ENCODE measurements at regions not wholly inside any gene's neighbourhood (a gene's known extent, or its start where the extent isn't known, plus 50 kb on each side); places are given as distances from the start of the nearest gene placed in this dataset.

DNA sequence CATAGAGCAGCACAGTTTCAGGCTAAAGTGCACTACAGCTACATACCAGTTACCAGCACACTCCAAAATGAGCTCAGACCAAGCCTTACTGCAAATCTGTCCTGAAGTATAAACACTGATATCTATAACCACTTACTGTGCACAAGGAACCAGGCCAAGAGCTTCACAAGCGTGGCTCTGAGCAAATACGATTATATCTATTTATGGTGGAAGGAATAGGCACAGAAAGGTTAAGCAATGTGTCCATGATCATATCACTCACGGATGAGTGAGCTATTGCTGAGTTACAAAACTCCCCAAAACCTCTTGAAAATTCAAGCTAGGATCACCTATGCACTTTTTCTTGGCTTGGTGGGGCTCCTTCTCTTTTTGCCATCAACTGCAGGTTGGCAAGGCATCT is 84.9 kb downstream of the GPAM start:
- Histone ChIP-seq H4K20me1 (ENCODE audit: control insufficient read depth, insufficient read depth, low read length, poor library complexity, severe bottlenecking) (no peaks in the 10 kb centered on the region), H2AFZ (ENCODE audit: insufficient read depth, low read depth, low read length, poor library complexity, severe bottlenecking) (no peak overlapping the region), H3K4me2 (replicated peaks; ENCODE audit: low read depth, low read length, poor library complexity, severe bottlenecking) (no peak overlapping the region), H3K27ac (ENCODE audit: low read length in 2 of 2) (no peak overlapping the region), H3K27me3 (replicated peaks in 1 of 4; ENCODE audit: control extremely low read depth in 1 of 4, control insufficient read depth in 3 of 4, insufficient read depth in 4 of 4, low read length in 3 of 4) (peaks cover 0 to 3% (median 0%) of the 10 kb centered on the region in 4 experiments), H3K4me3 (ENCODE audit: control extremely low read depth in 1 of 5, extremely low read depth in 1 of 5, insufficient read depth in 1 of 5, low read depth in 2 of 5, low read length in 4 of 5) (no peak overlapping the region), H3K9ac (ENCODE audit: low read length) (no peak overlapping the region), H3K9me3 (ENCODE audit: control extremely low read depth in 1 of 3, control insufficient read depth in 2 of 3, insufficient read depth in 1 of 3, low read length in 2 of 3) (no peaks in the 10 kb centered on the region), H3K4me1 (ENCODE audit: control insufficient read depth in 2 of 2, insufficient read depth in 2 of 2, low read length in 2 of 2) (no peaks in the 10 kb centered on the region), H3K36me3 (replicated peaks in 1 of 2; ENCODE audit: control extremely low read depth in 1 of 2, control insufficient read depth in 1 of 2, extremely low read depth in 1 of 2, insufficient read depth in 2 of 2, low read length in 1 of 2) (no peaks in the 10 kb centered on the region), H3K79me2 (ENCODE audit: control insufficient read depth, insufficient read depth, low read length) (no peaks in the 10 kb centered on the region)
- intact Hi-C loops (cut with micrococcal nuclease): no loop called here
- TF ChIP-seq EZH2 (IDR thresholded peaks at IDR 0.05; ENCODE audit: borderline replicate concordance, insufficient read depth, low read depth, low read length, poor library complexity, severe bottlenecking): no peak
- TF ChIP-seq, protein P1, sequence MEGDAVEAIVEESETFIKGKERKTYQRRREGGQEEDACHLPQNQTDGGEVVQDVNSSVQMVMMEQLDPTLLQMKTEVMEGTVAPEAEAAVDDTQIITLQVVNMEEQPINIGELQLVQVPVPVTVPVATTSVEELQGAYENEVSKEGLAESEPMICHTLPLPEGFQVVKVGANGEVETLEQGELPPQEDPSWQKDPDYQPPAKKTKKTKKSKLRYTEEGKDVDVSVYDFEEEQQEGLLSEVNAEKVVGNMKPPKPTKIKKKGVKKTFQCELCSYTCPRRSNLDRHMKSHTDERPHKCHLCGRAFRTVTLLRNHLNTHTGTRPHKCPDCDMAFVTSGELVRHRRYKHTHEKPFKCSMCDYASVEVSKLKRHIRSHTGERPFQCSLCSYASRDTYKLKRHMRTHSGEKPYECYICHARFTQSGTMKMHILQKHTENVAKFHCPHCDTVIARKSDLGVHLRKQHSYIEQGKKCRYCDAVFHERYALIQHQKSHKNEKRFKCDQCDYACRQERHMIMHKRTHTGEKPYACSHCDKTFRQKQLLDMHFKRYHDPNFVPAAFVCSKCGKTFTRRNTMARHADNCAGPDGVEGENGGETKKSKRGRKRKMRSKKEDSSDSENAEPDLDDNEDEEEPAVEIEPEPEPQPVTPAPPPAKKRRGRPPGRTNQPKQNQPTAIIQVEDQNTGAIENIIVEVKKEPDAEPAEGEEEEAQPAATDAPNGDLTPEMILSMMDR (IDR thresholded peaks at IDR 0.05): no peak
- 80% methylated on average over 1 of the region's 3 CpGs for WGBS (ENCODE audit: insufficient coverage)
- DNase-seq (no peak), ATAC-seq (ENCODE audit: low read depth) (no peak)
- POLR2A ChIA-PET: no interaction called here
- Mint-ChIP-seq H3K27ac (no peak overlapping the region), H3K27me3 (peaks cover 23% of the 10 kb centered on the region), H3K4me1 (no peaks in the 10 kb centered on the region), H3K9me3 (ENCODE audit: insufficient read depth) (no peaks in the 10 kb centered on the region), H3K4me3 (no peak overlapping the region)
- CTCF ChIA-PET: no interaction called here
